Esophagus muscularis mucosa (tissue), 4 donors: ENCODE measurements at regions not wholly inside any gene's neighbourhood (a gene's known extent, or its start where the extent isn't known, plus 50 kb on each side); places are given as distances from the start of the nearest gene placed in this dataset.

Experiments used
- CTCF ChIP-seq, 3 experiments: fragments of 200-600 bp in 2 of 3; fragments of 450-650 bp in 1 of 3; sonication (generic) in 2 of 3; IDR thresholded peaks; one replicate each; pipeline ENCODE4 v1.5.1; 2017 to 2019; ENCODE audit warnings: antibody characterized with exemption in 3 of 3, mild to moderate bottlenecking in 2 of 3, moderate library complexity in 1 of 3
- EP300 ChIP-seq: sonication (generic); formaldehyde crosslinking; IDR thresholded peaks from one replicate; pipeline ENCODE4 v1.6.1; 2017; ENCODE audit warnings: antibody characterized with exemption
- POLR2A ChIP-seq: fragments of 450-650 bp; IDR thresholded peaks from one replicate; pipeline ENCODE4 v1.6.1; 2017; ENCODE audit warnings: antibody characterized with exemption, moderate library complexity, mild to moderate bottlenecking, low read depth
- POLR2AphosphoS5 ChIP-seq, 2 donors: sonication (generic); formaldehyde crosslinking; IDR thresholded peaks; one replicate each; pipeline ENCODE4 v1.6.1; 2017; ENCODE audit warnings: antibody characterized with exemption in 2 of 2

- TF ChIP-seq POLR2A (no peak), CTCF (IDR thresholded peaks at IDR 0.05) (no peak), POLR2AphosphoS5 (IDR thresholded peaks at IDR 0.05) (no peak), EP300 (no peak)
Observed at GRCh38 chr2:192655916-192656315, 461.2 kb upstream of the TMEFF2 start.
